Head of caudate nucleus (tissue), 42 donors: ENCODE measurements at regions not wholly inside any gene's neighbourhood (a gene's known extent, or its start where the extent isn't known, plus 50 kb on each side); places are given as distances from the start of the nearest gene placed in this dataset.

Source experiments
- DNase-seq, 42 donors: peaks; one replicate each; pipeline versions ENCODE4 v3.0.0 to v3.0.0-alpha.2; 2020 to 2021; ENCODE audit warnings: mixed read lengths in 7 of 42
- intact Hi-C: fragments of 100-400 bp; cut with DNase I; formaldehyde crosslinking; loops from one replicate; pipeline ENCODE4 v1.15.0; 2022

GRCh38 chr6:164477101-164477500 is 832.3 kb downstream of the C6orf118 start:
- intact Hi-C loops = no loop called here

GRCh38 chr6:164469276-164469949 is 840.0 kb downstream of the C6orf118 start:
- intact Hi-C loops = no loop called here
- no peak for DNase-seq

More at GRCh38 chr6:164477101-164477500, 832.3 kb downstream of the C6orf118 start:
- DNase-seq = peak in 1 of 42 donors; percentile 2

GRCh38 chr6:164455835-164456234 is 853.6 kb downstream of the C6orf118 start:
- intact Hi-C loops = no loop called here
- DNase-seq = no peak

- DNase-seq = no peak
- intact Hi-C loops = no loop called here
These were observed 855.6 kb downstream of the C6orf118 start for GRCh38 chr6:164453835-164454234.

- intact Hi-C loops = no loop called here
These were observed 866.8 kb downstream of the C6orf118 start for GRCh38 chr6:164442572-164442971.

GRCh38 chr6:164439331-164439730 is 870.1 kb downstream of the C6orf118 start:
- DNase-seq = no peak
- intact Hi-C loops = no loop called here

More at GRCh38 chr6:164442572-164442971, 866.8 kb downstream of the C6orf118 start:
- no peak for DNase-seq

GRCh38 chr6:164436976-164437375 is 872.4 kb downstream of the C6orf118 start:
- intact Hi-C loops = no loop called here
- no peak for DNase-seq

- no peak for DNase-seq
- intact Hi-C loops = no loop called here
These were observed 881.5 kb downstream of the C6orf118 start for GRCh38 chr6:164427728-164428402.

- intact Hi-C loops = no loop called here
- no peak for DNase-seq
These were observed 884.9 kb downstream of the C6orf118 start for GRCh38 chr6:164424489-164424888.

GRCh38 chr6:164419099-164419498 is 890.3 kb downstream of the C6orf118 start:
- intact Hi-C loops = no loop called here
- DNase-seq = peak in 1 of 42 donors; percentile 11

- intact Hi-C loops = no loop called here
- DNase-seq = no peak
These were observed 891.2 kb downstream of the C6orf118 start for GRCh38 chr6:164418262-164418588.

- intact Hi-C loops = no loop called here
- DNase-seq = peak in 6 of 42 donors; percentile 16 to 51 (median 22)
These were observed 891.7 kb downstream of the C6orf118 start for GRCh38 chr6:164417537-164418261.

GRCh38 chr6:164415832-164416563 is 893.4 kb downstream of the C6orf118 start:
- DNase-seq = no peak
- intact Hi-C loops = no loop called here

- intact Hi-C loops = no loop called here
- no peak for DNase-seq
These were observed 894.7 kb downstream of the C6orf118 start for GRCh38 chr6:164414695-164415094.

- no peak for DNase-seq
- intact Hi-C loops = no loop called here
These were observed 896.8 kb downstream of the C6orf118 start for GRCh38 chr6:164412566-164412965.

GRCh38 chr6:164410017-164410416 is 899.4 kb downstream of the C6orf118 start:
- no peak for DNase-seq
- intact Hi-C loops = no loop called here

- intact Hi-C loops = no loop called here
- no peak for DNase-seq
These were observed 899.9 kb downstream of the C6orf118 start for GRCh38 chr6:164409309-164410009.

GRCh38 chr6:164408868-164409267 is 900.5 kb downstream of the C6orf118 start:
- intact Hi-C loops = no loop called here
- no peak for DNase-seq
